Bone marrow (tissue), 2 donors: ENCODE measurements at regions not wholly inside any gene's neighbourhood (a gene's known extent, or its start where the extent isn't known, plus 50 kb on each side); places are given as distances from the start of the nearest gene placed in this dataset.
"Not testable (repeated sequence)": the region's sequence is repeated elsewhere in the genome, so short reads cannot be mapped to it uniquely, and the experiment has no call there.

Source experiments
- DNase-seq, 2 donors: peaks; one replicate each; lab custom pipeline; 2025; lab: John Stamatoyannopoulos, UW

DNA sequence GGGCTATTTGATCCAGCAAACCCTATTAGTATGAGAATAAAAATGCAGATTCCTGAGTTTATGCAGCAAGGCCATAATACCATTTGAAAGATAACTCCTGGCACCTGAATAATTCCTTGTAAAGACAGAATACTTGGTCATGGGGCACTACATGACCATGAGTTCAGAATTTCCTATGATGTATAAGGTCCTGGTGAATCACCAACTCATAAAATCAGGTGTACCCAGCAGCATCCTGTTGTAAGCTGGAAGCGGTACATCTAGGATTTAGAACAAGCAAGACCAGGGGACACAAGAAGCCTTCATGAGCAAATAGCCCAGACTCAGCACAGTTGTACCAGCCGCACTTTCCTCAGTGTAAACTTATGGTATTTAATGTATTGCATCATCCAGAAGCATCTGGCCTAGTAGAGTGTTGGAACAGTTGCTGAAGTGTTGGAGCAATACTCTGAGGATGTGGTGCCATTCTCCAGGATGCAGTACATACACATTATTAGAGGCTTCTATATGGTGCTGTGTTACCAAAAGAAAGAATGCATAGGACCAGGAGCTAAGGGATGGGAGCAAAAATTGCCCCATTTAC lies 233.4 kb downstream of the SQOR start:
- DNase-seq, result no peak

DNA sequence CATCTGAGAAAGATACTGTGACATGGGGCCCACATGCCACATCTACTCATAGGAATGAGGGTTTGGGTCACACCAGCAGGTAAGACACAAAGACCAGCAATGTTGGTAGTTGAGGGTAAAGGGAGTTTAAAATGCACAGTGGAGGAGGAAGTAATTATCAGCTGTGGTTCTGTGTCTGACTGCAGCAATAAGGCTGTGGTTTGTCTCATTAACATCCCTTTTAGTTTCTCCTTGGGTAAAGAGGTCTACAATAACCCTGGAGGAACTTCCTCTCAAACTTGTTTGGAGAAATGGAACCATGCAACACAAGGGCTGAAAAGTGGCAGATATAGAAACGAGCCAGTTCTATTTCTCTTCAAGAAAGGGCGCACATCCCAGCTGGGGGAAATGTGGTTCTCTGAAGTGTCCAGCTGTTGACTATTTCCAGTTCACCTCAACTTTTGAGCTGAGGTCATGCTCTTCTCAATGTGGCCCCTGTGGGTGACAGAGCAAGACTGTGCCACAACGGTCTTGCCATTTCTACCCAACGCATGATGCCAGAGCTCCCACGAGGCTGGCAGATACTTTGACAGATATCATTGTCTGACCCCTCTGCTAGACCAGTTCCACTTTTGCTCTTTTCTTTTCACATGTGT lies 234.3 kb downstream of the SQOR start:
- DNase-seq, result no peak

DNA sequence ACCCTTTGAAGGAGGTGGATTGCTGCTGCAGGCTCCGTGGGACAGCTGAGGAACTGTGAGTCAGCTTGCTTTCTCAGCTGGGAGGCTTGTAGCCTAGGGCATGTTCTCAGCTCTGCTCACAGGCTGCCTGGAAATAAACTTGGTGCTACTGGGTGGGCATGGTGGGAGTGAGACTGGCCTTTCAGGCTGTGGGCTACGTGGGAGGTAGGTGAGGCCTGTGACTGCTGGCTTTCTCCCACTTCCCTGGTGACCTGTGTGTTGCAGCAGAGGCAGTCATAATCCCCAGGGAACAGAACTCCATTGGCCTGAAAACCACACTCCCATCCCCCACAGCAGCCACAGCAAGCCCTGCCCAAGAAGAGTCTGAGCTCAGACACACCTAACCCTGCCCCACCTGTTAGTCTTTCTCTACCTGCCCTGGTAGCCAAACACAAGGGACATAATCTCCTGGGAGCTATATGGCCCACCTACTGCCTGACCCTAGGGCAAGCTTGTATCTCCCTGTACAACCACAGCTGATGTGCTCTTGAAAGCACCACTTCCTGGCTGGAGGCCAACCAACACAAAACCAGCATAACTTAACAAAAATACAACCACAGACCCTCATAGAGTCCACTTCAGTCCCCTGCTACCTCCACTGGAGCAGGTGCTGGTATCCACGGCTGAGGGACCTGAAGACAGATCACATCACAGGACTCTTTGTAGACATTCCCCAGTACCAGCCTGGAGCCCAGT lies 236.5 kb downstream of the SQOR start:
- DNase-seq, result no peak

DNA sequence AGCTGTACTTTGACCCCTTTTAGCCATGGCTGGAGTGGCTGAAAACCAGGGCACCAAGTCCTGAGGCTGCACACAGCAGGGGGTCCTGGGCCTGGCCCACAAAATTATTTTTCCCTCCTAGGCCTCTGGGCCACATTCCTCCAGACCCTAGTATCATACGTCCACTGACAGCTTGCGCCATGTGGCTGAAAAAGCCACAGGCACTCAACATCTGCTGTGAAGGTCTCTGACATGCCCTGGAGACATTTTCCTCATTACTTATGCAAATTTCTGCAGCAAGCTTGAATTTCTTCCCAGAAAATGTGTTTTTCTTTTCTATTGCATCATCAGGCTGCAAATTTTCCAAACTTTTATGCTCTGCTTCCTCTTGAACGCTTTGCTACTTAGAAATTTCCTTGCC lies 239.0 kb downstream of the SQOR start:
- no peak for DNase-seq

DNA sequence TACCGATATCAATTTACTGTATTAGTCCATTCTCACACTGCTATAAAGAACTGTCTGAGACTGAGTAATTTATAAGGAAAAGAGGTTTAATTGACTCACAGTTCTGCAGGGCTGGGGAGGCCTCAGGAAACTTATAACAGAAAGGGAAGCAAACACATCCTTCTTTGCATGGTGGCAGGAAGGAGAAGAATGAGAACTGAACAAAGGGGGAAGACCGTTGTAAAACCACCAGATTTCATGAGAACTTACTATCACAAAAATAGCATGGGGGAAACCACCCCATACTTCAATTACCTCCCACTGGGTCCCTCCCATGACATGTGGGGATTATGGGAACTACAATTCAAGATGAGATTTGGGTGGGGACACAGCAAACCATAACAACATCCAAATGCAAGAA lies 239.7 kb downstream of the SQOR start:
- DNase-seq, result not testable (repeated sequence)

DNA sequence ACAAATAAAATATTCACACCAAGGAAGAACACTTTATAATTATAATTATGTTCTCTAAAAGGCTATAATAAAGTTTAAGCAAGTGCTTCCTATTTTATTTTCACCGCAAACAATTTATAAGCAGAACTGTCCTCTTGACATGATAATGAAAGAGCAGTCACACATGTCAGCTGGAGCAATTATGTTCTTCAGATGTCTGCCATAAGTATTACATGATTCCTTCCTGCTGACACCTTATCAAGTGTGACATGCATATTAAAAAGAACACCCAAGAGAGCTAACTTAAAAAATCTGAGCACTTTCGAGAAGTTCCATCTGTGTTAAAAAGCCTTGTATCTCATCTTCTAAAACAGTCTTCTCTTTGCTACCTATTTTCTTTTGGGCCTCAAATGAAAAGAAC lies 249.5 kb downstream of the SQOR start:
- no peak for DNase-seq

DNA sequence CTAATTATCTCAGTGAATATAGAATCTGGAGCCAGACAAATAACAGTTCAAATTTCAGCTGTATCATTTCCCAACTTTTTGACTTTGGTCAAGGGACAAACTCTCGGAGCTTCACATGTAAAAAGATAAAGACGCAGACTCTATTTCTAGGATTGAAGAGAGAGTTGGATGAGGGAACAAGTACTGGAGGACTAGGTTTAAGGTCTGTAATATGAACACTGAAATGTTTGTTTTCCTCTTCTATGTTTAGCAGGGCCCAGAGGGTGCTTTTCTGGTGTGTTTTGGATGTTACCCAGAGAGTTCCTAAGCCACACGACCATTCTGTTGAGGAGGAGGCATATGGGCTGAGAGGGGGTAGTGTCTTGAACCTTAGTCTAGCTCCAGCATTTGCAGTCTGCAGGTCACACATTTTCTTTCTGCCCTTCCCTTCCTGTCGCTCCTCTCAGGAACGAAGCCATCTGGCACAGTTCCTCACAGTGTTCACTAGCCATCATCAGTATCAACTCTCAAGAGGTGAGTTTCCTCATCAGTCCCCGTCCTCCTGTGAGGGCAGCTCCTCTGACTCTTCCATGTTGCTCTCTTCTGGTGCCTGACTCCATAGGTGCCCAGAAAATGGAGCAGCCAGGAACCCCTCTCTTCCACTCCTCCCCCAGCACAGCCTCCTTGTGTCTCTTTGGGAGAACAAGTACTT lies 250.1 kb downstream of the SQOR start:
- DNase-seq, result no peak

DNA sequence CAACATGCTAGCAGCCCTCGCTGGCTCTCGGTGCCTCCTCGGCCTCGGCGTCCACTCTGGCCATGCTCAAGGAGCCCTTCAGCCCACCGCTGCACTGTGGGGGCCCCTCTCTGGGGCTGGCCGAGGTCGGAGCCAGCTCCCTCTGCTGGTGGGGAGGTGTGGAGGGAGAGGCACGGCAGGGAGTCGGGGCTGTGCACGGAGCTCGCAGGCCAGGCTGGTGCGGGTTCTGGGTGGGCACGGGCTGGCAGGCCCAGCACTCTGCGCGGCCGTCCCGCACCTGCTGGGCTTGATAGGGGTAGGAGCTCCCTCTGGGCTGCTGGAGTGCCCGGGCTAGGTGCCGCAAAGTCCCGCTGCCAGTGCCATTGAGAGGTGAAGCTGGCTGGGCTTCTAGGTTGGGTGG lies 251.0 kb downstream of the SQOR start:
- no peak for DNase-seq

DNA sequence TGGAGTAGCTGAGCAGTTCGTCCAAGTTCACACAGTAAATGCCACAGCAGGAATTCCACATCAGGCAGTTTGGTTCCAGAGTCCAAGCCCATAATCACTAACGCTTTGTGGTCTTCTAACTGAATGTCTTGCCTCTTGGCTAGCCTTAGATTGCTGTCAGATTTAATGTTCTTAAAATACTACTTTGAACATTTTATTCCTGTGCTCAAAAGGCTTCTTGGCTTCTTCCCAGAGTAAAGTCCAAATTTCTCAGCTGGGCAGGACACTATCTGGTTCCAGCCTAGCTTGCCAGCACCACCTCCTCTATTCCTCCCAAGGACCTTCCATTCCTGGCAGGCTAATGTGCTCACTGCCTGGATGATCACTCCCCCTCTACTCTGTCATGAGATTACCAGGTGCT lies 256.9 kb downstream of the SQOR start:
- DNase-seq, result no peak

DNA sequence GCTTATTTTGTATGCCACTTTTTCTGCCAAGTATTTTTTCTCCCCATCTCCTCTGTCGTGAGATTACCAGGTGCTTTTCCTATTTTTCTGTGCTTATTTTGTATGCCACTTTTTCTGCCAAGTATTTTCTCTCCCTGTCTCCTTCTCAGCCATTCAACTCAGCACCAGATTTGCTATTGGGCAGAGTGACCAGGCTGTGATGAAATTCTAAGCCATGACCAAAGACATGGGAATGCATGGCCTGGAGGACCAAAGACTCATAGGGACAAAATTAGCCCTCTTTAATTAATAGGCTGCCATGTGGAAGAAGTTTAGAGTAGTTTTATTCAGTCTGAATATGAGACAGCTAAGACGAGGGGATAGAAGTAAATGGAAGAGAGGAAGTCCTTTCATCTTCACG lies 257.4 kb downstream of the SQOR start:
- no peak for DNase-seq

DNA sequence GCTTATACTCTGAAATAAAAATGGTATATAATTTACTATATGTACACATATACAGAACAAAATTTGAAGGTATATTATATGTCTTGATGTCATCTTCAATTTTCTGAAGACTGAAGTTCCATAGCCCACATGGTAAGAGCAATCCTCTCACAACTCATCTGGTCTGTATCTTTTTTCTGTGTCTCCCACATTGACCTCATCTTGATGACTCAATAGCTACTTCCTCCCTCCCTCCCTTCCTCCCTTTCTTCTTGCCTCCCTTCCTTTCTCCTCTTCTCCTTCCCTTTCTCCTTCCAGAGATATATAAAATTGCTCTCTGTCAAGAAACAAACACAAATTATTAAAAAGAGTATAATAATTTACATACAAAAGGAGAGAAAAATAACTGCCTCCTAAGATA lies 268.5 kb downstream of the SQOR start:
- no peak for DNase-seq

DNA sequence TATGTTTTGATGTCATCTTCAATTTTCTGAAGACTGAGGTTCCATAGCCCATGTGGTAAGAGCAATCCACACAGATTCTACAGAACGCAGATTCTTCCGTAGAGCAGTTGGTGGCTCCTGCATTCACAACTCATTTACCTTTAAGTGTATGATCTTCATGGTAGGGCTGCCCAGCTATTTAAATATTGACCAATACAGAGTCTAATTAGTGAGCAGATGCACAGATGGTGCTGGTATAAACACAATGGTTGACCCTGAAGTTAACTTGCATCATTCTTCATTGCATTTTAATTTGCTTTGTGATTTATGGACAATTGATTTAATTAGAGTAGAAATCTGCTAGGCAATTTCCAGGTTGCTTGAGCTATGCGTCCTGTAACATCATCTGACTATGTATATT lies 269.2 kb downstream of the SQOR start:
- no peak for DNase-seq

DNA sequence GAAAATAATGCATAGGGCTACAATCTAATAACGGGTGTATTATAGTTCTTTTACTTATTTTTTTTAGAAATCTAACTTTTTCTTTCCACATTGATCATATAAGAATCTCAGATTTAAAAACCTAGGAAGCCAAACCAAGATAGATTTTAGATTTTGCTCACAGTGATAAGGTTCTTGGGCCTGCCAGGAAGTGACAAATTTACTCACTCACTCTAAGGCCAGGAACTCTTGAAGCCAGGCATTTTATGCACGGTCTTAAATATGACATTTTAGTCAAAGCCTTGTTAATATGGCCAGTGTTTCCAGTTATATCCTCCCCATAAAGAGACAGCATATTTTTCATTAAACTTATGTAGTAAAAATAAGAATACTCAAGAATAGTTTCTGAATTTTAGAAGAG lies 271.4 kb downstream of the SQOR start:
- no peak for DNase-seq

DNA sequence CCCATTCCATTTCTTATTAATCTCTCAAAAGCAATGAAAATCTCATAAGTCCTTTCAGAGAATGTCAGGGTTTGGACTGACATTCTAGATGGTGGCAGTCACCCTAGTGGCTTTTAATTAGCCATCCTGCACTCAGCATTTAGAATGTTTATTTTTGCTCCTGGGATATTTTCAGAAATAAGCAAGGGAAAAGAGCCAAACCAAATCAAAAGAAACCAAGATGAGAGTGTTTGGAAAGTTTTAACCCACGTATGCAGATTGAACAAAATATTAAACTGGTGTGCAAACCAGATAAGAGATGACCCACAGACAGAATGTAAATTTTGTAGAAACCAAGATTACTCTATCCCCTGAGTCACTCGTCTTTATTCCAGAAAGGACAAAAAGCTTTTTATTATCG lies 275.8 kb downstream of the SQOR start:
- DNase-seq, result no peak

DNA sequence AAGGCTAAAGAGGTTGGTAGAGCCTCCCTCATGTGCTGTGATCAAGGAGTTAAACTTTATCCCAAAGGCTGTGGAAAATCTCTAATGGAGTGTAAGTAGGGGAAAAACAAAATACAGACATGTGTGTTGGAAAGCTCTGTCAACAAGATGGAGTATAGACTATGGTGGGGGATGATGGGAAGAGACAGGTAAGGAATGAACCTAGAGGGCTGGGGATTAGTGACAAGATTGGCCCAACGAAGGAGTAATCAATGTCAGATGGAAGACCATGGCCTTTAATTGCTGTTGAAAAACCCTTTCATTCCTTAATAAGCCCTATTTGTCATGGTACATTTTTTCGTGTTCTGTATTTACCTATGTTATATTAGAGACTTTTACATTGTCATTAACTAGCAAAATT lies 278.6 kb downstream of the SQOR start:
- DNase-seq, result no peak

DNA sequence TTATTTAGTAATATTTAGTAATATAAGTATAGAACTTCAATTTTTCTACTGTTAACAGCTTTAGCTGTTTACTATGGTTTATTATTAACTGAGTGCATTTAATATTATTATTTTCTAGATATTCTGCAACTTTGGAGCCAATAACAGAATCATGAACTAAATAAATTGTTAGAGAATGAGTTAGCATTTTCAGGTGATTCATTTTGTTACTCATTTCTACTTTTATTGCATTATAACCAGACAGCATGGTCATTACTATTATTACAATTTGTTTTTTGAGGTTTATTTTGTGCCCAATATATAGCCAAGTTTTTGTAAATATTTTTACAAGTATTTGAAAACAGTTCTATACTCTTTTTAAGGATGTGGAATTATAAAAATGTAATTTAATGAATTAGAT lies 279.6 kb downstream of the SQOR start:
- no peak for DNase-seq

DNA sequence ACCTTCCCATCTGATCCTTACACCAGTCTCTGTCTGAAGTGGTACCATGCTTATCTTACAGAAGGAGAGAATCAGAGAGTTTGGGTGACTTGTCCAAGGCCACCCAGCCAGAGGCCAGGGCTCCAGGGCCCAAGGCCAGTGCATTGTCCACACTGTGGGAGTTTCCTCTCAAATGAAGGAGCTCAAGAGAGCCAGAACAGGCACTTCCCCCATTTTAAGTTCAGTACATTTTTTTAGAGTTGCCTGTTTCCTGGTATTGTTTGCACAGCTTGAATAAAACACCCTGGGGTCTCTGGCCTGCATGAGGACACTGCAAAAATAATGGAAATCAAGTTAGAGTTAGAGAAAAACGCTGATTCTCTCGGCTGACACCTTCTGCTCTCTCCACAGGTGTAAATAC lies 284.0 kb downstream of the SQOR start:
- no peak for DNase-seq

DNA sequence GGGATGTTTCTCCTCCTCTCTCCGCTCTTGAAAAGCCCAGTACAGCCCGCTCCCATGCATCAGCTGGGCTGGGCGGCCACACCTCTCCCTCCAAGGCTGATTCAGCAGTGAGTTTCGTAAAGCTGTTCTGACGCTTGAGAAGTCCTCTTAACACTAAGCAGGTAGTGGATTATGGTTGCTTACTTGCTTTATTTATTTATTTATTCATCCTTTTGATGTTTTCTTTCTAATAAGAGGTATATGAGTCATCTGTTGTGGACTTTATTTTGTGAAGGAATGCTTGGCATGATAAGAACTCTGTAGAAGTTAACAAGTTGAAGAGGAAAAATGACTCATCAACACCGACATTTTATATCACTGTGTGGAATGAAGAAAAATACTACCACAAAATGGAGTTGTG lies 285.0 kb downstream of the SQOR start:
- no peak for DNase-seq

DNA sequence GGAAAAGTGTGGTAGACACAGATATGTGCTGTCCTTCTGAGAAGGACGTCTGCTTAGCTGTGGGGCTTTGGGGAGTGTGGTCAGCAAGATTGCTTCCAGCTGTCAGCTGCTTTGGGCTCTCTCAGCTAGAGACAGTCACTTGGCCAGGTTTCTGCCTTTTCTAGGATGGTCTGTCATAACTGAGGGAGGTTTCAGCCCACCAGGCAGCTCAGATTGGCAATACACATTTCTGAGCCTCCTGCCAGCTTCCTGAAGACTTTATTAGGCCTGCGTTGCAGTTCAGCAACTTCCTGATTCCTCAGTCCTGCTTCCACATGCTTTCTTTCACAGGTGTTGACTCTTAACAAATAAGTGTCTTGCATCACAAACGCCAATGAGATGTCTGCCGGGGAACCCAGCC lies 286.5 kb downstream of the SQOR start:
- no peak for DNase-seq

DNA sequence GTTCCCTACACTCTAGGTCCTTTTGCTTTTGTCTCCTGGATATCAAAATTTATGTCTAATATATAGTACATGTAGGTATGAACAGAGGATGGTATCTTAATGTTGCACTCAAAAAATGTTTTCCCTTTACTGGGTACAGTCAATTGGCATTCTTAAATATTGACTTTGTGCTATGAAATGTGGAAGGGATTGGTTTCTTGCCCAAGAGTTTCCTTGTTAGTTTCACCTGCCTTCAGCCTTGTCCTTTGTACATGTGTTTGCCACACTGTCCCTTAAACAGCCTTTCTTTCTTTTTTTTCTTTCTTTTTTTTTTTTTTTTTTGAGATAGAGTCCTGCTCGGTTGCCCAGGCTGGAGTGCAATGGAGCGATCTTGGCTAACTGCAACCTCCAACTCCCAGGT lies 287.1 kb downstream of the SQOR start:
- DNase-seq, result no peak

DNA sequence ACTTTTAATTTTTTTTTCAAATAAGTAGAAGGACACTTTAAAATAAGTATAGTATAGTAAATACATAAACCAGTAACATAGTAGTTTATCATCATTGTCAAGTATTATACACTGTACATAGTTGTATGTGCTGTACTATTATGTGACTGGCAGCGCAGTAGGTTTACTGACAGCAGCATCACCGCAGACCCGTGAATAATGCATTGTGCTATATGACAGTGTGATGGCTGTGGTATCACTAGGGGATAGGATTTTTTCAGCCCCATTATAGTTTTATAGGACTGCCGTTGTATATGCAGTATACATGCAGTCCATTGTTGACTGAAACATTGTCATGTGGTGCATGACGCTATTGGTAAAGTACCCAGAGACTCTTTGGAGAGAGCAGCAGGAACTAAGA lies 306.5 kb downstream of the SQOR start:
- DNase-seq, result no peak

DNA sequence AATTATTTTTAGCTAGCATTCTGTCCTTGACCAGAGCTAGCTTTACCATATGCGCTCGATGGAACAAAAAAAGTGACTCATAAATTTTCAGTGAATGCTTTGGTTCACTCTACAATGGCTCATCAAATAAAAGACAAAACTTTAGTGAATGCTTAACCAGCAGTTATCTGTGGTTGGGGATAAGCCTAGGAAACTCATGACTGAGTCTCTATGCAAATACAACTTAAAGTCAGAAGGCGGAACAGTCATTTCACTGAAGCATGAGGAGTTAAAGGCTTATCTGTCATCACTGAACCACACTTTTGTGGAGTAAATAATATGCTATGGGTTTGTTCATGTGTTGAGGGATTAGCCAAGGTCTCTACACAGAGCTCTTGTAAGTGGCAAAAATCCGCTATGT lies 308.4 kb downstream of the SQOR start:
- no peak for DNase-seq

DNA sequence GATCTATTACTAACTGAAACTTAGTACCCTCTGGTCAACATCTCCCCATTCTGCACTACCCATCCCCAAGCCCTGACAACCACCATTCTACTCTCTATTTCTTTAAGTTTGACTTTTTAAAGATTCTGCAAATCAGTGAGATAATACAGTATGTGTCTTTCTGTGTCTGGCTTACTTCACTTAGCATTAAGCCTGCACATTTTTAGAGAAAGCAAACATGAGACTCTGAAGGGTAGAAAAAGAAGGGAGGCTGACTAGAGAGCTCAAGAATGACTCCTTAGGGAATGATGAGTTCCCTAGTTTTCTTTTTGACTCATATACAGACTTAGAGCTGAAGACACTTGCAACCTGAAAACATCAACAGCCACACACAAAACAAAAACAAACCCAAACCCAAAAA lies 311.3 kb downstream of the SQOR start:
- DNase-seq, result no peak
